ENCODE measurements at regions not wholly inside any gene's neighbourhood (a gene's known extent, or its start where the extent isn't known, plus 50 kb on each side); places are given as distances from the start of the nearest gene placed in this dataset.
A peak's percentile ranks its signal among the peaks of the same experiment; 100 is the strongest.
"Not testable (repeated sequence)": the region's sequence is repeated elsewhere in the genome, so short reads cannot be mapped to it uniquely, and the experiment has no call there.

DNA sequence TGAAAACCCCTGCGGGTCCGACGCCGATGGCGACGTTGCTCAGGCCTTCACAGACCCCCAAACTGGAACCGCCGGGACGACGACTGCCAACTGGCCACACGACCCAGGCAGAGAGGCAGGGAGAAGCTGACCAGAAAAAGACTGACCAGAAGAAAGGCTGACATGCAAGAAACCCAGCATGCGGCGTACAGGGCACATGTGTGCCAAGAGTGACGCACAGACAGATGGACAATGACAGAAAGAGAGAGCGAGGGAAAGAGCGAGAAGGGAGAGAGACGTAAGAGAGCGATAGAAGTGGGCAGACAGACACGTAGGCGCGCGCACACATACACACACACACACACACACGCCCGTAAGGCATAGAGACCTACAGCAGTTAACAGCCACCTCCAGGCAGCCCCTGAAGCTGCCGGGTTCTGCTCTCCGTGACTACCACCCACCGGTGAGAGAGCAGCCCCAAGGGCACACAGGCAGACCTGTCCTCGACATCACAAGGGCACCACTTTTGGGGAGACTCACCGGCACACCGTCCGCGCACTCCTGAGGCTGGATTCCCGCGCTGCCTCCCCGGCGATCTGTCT lies 67.2 kb upstream of the ZNF527 start:
- intact Hi-C loops (cut with DNase I): no loop called here
- no peak for DNase-seq (ENCODE audit: low spot score)
- peak; percentile 30 for ATAC-seq

- DNase-seq (ENCODE audit: low spot score): peak; percentile 65
- peak; percentile 68 for ATAC-seq
- intact Hi-C loops (cut with DNase I): no loop called here
Observed at GRCh38 chr19:37304190-37304883, 66.6 kb upstream of the ZNF527 start.

- no peak for DNase-seq (ENCODE audit: low spot score)
Observed at GRCh38 chr19:37304884-37305255, 66.0 kb upstream of the ZNF527 start.

DNA sequence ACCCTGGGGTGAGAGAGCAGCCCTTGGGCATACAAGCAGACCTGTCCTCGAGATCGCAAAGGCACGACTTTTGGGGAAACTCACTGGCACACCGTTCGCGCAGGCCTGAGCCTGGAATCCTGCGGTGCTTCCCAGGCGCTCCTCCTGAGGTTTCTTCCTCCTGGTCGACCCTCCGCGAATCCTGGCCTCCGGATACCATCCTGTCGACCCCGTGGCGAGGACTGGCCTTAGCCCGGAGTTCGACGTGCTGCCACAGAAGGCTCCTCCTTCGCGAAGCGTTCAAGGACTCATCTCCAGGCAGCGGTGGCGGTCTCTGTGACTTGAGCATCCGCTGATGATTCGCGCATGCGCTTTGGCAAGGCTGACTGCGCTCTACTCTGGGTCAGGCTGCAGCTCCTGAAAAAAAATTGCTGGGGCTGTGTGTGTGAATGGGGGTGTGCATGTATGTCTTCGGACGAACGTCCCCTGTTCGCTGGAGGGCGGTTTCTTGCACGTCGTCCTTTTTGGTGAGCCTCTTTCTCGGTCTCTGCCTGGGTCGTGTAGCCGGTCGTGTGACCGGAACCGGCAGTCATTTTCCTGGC lies 64.4 kb upstream of the ZNF527 start:
- intact Hi-C loops (cut with DNase I): no loop called here
- DNase-seq (ENCODE audit: low spot score) (no peak), ATAC-seq (no peak)

More at GRCh38 chr19:37304884-37305255, 66.0 kb upstream of the ZNF527 start:
- intact Hi-C loops (cut with DNase I): no loop called here
- no peak for ATAC-seq

DNA sequence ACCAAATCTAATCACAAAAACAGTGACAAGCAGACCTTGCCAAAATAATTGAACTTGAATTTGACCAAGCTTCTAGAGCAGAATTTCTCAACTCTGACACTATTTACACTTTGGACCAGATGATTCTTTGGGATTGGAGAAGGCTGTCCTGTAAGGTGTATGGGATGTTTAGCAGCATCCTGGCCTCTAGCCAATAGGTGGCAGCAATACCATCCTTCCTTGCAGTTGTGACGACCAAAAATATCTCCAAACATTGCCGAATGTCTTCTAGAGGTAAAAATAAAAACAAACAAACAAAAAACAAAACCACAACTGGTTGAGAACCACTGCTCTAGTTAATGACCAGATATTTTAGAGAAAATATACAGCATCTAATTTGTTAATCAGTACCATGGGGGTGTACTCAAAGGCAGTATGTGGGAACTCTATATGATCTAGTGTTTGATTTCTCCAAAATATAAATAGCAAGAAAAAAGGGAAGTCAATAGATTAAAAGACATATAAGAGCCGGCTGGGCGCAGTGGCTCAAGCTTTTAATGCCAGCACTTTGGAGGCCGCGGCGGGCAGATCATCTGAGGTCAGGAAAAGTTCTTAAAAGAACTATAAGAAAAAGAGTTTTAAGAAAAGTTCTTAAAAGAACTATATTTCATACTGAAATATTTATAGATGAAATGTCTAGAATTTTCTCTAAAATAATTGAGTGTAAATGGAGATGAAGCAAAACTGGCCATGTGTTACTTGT lies 60.9 kb upstream of the ZNF527 start:
- intact Hi-C loops (cut with DNase I): no loop called here
- no peak for ATAC-seq
- no peak for DNase-seq (ENCODE audit: low spot score)

- peak; percentile 84 for ATAC-seq
- intact Hi-C loops (cut with DNase I): not testable (repeated sequence)
- peak; percentile 67 for DNase-seq (ENCODE audit: low spot score)
Observed at GRCh38 chr19:37312531-37313334, 58.2 kb upstream of the ZNF527 start.

DNA sequence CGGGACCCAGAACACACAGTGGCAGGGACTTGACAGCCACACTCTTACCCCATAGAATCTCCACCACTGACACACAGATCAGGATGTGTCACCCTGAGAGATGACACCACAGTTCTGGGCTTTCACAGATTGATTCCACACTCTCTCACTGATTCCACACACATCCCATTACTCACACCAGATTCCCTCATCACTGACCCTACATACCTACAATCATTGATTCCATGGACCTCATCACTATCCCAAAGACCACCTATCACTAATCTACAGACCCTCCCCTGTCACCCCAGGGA lies 57.6 kb upstream of the ZNF527 start:
- ATAC-seq (no peak), DNase-seq (ENCODE audit: low spot score) (no peak)
- intact Hi-C loops (cut with DNase I): no loop called here

DNA sequence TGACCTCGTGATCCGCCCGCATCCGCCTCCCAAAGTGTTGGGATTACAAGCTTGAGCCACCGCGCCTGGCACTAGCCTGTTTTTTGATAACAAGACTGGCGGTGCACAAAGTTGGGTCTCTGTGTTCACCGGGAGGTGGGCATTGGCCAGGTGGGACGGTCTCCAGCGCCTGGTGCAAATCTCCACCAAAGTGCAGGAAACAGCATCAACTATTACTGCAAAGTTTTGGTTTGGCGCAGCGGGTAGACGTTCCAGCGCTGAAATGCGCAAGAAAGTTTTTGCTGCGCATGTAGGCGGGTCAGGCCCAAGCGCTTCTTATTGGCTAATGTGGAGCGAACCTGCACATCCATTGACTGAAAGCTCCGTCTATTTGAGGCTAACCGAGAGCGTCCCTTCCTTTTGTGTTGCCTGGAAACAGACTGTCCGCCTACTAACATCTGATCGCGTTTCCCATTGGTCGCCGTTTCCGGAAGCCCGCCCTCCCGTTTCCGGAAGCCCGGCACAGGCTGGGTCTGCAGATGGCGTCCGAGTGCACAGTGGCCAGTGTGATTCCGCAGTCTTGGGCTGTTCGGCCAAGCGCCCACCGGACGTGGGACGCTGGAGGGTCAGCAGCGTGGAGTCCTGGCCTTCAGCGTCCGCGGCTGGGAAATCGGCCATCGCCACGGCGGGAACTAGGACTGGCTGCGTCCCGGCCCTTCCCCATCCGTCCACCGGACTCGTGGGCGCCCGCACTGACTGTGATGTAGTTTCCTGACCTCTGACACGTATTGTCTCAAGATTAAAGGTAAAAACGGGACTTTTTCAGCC lies 53.3 kb upstream of the ZNF527 start:
- intact Hi-C loops (cut with DNase I): no loop called here
- ATAC-seq (peak; percentile 99), DNase-seq (ENCODE audit: low spot score) (peak; percentile 97)

DNA sequence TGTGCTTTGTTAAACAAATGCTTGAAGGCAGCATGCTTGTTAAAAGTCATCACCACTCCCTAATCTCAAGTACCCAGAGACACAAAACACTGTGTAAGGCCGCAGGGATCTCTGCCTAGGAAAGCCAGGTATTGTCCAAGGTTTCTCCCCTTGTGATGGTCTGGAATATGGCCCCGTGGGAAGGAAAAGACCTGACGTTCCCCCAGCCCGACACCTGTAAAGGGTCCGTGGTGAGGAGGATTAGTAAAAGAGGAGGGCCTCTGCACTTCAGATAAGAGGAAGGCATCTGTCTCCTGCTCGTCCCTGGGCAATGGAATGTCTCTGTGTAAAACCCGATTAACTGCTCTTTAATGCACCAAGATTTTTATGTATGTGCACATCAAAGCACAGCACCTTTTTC lies 49.9 kb upstream of the ZNF527 start:
- ATAC-seq; DNase-seq (ENCODE audit: low spot score); intact Hi-C loops (cut with DNase I): not testable (repeated sequence)

All from sciatic nerve (tissue), 2 donors.